ENCODE measurements at regions not wholly inside any gene's neighbourhood (a gene's known extent, or its start where the extent isn't known, plus 50 kb on each side); places are given as distances from the start of the nearest gene placed in this dataset.
A peak's percentile ranks its signal among the peaks of the same experiment; 100 is the strongest.
"Not testable (repeated sequence)": the region's sequence is repeated elsewhere in the genome, so short reads cannot be mapped to it uniquely, and the experiment has no call there.

DNA sequence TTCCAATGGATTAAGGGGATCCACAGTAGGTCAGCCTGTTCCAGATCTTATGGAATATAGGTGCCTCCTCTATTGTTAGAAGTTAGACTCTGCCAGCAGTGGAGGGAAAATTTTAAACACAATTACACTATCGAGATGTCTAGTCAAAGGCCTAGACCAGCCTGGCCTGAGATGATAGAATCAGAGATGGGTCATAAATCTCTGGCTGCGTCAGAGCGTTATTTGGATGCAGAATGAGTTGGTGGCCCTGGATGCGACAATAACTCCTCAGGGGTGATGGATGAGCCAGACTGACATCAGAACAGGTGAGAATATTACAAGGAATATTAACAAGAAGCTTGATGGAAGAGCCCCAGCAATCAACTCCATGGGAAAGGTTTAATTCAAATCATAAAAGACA, 149.3 kb upstream of the TCF4 start:
- FAIRE-seq, result no peak
- no peak for DNase-seq (ENCODE audit: insufficient read length)
- TF ChIP-seq POLR2AphosphoS5 (IDR thresholded peaks at IDR 0.05; ENCODE audit: low read depth, low read length) (no peak), TAF1 (IDR thresholded peaks at IDR 0.05; ENCODE audit: borderline replicate concordance, low read depth, low read length) (no peak), POLR2A (IDR thresholded peaks at IDR 0.05; ENCODE audit: low read depth, low read length) (no peak)

DNA sequence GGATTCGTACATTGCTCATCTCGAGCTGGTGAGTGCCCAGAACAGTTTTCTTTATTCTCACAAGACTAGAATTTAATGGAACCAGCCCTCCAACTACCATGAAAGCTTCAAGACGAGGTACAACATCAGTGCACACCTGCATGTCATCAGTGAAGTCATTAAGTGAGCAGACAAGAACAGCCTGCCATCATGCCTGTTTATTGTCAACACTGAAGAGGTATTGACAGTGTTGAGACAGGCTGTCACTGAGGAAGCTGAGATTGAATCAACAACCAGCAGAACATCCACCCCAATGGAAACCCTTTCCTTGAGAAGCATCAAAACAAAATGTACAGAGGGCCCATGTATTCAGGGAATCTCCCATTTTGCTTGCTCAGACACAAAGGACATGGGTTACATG, 148.0 kb upstream of the TCF4 start:
- no peak for FAIRE-seq
- DNase-seq (ENCODE audit: insufficient read length), result no peak
- no peak for TF ChIP-seq POLR2AphosphoS5 (IDR thresholded peaks at IDR 0.05; ENCODE audit: low read depth, low read length)
- TF ChIP-seq TAF1 (IDR thresholded peaks at IDR 0.05; ENCODE audit: borderline replicate concordance, low read depth, low read length), result no peak
- TF ChIP-seq POLR2A (IDR thresholded peaks at IDR 0.05; ENCODE audit: low read depth, low read length), result no peak

DNA sequence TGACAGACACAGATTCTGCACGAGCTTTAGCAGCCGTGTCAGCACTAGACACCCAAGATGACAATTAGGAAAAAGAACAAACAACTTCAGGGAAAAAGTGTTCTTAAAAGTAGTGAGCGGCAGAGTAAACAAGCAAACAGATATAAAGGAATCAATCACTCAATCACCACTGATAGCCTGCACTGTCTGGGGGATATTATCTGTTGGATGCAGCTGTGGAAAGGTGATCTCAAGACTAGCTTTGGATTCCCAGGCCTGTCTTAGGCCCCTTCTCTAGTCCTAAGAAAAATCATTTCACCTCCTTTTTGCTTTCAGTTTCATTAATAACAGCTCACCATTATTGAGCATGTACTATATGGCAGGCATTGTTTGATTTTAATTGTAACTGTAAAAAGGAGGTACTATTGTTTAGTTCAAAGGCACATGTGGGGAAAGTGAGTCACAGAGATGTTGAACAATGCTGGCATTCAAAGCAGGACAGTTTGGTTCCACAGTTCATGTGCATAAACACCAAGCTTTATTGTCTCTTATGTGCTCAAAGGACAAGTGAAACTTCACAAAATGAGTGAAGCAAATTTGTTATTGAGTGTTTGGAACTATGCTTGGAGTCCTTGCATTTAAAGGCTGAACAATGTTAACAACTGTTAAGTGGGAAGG, 147.3 kb upstream of the TCF4 start:
- DNase-seq (ENCODE audit: insufficient read length) (no peak), FAIRE-seq (no peak)

DNA sequence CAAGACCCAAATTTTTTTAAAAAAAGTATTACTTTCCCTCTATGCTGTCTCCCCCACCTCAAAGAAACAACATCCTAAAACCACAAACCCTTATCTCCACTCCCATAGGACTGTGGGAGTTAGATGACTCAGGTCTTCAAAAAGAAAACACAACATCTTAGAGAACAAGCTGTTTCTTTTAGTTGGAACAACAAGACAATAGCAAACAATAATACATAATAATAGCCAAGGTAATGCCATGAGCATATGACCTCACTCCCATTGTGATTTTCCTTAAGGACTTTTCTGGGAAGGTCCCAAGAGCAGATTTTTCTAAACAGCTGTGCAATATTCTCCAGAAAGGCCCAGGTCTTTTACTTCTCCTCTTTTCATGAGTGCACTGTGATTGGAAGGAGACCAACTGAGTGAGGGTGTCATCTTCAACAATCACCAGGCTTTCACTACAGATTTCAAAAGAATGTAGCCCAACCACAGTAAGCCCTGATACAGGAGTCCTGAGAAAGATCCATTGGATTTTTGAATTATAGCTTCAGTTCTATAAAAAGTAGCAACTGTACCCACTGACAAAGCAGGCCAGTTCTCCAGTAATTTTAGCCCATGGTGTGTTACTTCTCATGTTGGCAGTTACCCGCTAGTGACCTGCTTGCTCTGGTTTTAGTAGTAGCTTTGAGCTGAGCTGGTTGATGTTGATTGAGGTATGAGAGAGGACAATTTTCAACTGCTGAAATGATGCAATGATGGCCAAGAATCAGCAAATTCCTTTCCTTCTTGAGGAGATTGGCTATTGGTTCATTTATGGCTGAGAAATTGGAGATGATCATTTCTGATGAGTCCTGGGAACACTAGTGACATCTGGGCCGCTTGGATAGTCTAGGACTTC, 144.5 kb upstream of the TCF4 start:
- DNase-seq (ENCODE audit: insufficient read length), result no peak
- FAIRE-seq, result no peak
- TF ChIP-seq POLR2AphosphoS5 (IDR thresholded peaks at IDR 0.05; ENCODE audit: low read depth, low read length), result no peak
- TF ChIP-seq TAF1 (IDR thresholded peaks at IDR 0.05; ENCODE audit: borderline replicate concordance, low read depth, low read length), result no peak
- TF ChIP-seq POLR2A (IDR thresholded peaks at IDR 0.05; ENCODE audit: low read depth, low read length), result no peak

More for the DNA sequence above, 147.3 kb upstream of the TCF4 start:
- TF ChIP-seq POLR2A (IDR thresholded peaks at IDR 0.05; ENCODE audit: low read depth, low read length) (no peak), TAF1 (IDR thresholded peaks at IDR 0.05; ENCODE audit: borderline replicate concordance, low read depth, low read length) (no peak), POLR2AphosphoS5 (IDR thresholded peaks at IDR 0.05; ENCODE audit: low read depth, low read length) (no peak)

DNA sequence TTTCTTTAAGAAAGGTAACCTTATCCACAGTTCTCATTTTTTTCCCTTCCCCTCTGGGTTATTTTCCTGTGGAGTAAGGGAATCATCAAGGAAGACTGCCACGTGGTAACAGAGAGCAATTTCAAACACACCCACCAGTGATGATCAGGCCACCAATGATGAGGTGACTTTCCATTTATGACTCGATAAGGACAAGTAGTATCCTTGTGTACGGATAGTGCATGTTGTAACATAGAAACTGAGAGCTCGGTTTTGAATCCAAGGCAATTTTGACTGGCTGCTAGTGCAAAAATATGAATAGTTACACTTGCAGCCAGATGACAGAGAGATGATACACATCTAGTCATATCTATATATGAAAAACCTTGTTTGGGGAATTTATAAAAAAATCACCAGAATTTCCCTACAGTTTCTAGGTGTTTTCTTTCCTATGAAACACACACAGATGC, 143.6 kb upstream of the TCF4 start:
- DNase-seq (ENCODE audit: insufficient read length) (no peak), FAIRE-seq (no peak)
- TF ChIP-seq POLR2A (IDR thresholded peaks at IDR 0.05; ENCODE audit: low read depth, low read length) (no peak), TAF1 (IDR thresholded peaks at IDR 0.05; ENCODE audit: borderline replicate concordance, low read depth, low read length) (no peak), POLR2AphosphoS5 (IDR thresholded peaks at IDR 0.05; ENCODE audit: low read depth, low read length) (no peak)

DNA sequence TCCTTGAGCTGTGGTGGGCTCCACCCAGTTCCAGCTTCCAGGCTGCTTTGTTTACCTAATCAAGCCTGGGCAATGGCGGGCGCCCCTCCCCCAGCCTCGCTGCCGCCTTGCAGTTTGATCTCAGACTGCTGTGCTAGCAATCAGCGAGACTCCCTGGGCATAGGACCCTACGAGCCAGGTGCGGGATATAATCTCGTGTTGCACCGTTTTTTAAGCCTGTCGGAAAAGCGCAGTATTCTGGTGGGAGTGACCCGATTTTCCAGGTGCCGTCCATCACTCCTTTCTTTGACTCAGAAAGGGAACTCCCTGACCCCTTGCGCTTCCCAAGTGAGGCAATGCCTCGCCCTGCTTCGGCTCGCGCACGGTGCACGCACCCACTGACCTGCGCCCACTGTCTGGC, 133.0 kb upstream of the TCF4 start:
- DNase-seq (ENCODE audit: insufficient read length); FAIRE-seq: not testable (repeated sequence)

DNA sequence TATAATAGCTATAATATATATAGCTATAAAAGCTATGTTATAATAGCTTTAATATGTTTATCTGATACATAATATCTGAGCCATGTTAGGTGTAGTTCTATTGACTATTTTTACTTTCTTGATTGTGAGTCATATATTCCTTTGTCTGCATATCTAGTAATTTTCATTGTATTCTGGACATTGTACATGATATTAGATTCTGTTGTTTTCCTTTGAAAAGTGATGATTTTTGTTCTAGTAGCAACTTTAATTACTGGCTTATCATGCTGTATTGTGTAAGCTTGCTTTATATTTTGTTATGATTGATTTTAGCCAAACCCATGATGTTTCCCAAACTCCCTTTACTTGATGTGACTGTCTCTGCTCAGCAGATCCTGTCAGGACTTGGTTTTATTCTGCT, 125.7 kb upstream of the TCF4 start:
- DNase-seq (ENCODE audit: insufficient read length) (no peak), FAIRE-seq (no peak)
- TF ChIP-seq POLR2A (IDR thresholded peaks at IDR 0.05; ENCODE audit: low read depth, low read length) (no peak), TAF1 (IDR thresholded peaks at IDR 0.05; ENCODE audit: borderline replicate concordance, low read depth, low read length) (no peak), POLR2AphosphoS5 (IDR thresholded peaks at IDR 0.05; ENCODE audit: low read depth, low read length) (no peak)

DNA sequence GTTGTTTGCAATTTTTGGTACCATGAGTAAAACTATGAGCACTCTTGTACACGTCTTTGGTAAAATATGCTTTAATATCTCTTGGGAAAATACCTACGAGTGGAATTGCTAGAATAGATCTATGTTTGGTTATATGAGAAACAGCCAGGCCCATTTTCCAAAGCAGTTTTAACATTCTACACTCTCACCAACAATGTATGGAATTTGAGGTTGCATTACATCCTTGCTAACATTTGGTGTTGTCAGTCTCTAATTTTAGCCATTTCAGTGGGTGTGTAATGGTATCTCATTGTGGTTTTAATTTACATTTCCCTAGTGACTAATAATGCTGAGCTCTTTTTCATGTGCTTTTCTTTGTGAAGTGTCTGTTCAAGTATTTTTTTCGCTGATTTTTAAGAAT, 118.9 kb upstream of the TCF4 start:
- DNase-seq (ENCODE audit: insufficient read length) (no peak), FAIRE-seq (no peak)
- TF ChIP-seq POLR2A (IDR thresholded peaks at IDR 0.05; ENCODE audit: low read depth, low read length), result no peak
- no peak for TF ChIP-seq POLR2AphosphoS5 (IDR thresholded peaks at IDR 0.05; ENCODE audit: low read depth, low read length)
- no peak for TF ChIP-seq TAF1 (IDR thresholded peaks at IDR 0.05; ENCODE audit: borderline replicate concordance, low read depth, low read length)

DNA sequence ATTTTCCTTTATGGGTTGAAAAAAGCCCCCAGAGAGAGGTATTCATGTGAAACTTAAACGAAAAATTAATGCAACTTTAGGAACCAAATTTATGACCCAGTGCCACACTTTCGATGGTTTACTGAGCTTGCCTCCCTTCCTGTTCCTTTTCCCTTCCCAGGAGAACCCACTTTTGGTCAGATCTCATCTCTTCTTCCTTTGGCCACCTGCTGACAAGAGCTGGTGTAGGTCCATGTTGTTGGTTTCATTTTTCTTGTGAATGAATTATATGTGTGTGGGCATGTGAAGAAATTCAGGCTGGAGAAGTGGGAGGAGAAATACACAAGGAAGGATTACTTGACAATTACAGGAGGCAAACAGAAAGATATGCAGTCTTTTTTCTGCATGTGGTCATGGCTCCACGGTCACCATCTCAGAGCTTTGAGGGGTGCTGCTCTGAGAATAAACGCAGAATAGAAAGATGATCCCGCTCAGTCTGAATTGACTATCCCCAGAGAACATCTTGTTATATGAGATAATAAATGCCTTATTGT, 111.3 kb upstream of the TCF4 start:
- TF ChIP-seq POLR2A (IDR thresholded peaks at IDR 0.05; ENCODE audit: low read depth, low read length), result no peak
- no peak for TF ChIP-seq POLR2AphosphoS5 (IDR thresholded peaks at IDR 0.05; ENCODE audit: low read depth, low read length)
- no peak for TF ChIP-seq TAF1 (IDR thresholded peaks at IDR 0.05; ENCODE audit: borderline replicate concordance, low read depth, low read length)
- FAIRE-seq, result no peak

DNA sequence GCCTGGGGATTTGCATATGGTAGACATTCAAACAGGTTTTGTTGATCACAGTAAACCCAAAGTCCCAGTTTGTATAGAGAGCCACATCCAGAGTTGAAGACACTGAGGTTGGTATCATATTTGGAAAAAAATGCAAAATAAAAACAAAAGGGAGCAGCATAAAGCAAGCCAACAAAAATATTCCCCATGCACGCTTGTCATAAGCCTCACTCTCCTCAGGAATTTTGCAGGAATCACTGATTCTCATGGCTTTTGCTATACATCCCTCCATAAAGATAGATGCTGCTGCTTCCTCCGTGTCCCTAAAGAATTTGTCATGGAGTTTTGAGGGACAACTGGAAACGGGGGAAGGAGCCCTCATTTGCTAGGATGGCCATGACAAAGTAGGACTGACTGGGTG, 108.8 kb upstream of the TCF4 start:
- FAIRE-seq (no peak), DNase-seq (ENCODE audit: insufficient read length) (no peak)
- TF ChIP-seq POLR2A (IDR thresholded peaks at IDR 0.05; ENCODE audit: low read depth, low read length), result no peak
- no peak for TF ChIP-seq TAF1 (IDR thresholded peaks at IDR 0.05; ENCODE audit: borderline replicate concordance, low read depth, low read length)
- TF ChIP-seq POLR2AphosphoS5 (IDR thresholded peaks at IDR 0.05; ENCODE audit: low read depth, low read length), result no peak

More for the DNA sequence above, 111.3 kb upstream of the TCF4 start:
- DNase-seq (ENCODE audit: insufficient read length), result no peak

DNA sequence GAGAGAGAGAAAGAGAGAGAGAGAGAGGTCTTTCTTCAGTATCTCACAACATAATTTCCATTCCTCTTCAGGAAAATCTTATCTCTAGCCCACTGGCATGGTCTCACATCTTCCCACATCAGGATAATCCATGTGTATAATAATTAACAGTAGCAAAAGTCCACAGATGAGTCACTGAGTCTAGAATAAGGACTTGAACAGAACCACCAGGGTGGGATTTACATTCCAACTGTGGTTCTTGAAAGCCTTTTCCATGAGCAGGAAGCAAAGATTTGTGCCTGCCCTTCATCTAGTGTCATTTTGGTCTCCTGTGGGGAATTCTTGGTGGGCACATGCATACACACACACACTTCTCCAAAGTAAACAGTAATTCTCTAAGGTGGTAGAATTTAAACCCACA, 107.1 kb upstream of the TCF4 start:
- no peak for TF ChIP-seq POLR2A (IDR thresholded peaks at IDR 0.05; ENCODE audit: low read depth, low read length)
- no peak for TF ChIP-seq POLR2AphosphoS5 (IDR thresholded peaks at IDR 0.05; ENCODE audit: low read depth, low read length)
- TF ChIP-seq TAF1 (IDR thresholded peaks at IDR 0.05; ENCODE audit: borderline replicate concordance, low read depth, low read length), result no peak
- DNase-seq (ENCODE audit: insufficient read length) (no peak), FAIRE-seq (no peak)

DNA sequence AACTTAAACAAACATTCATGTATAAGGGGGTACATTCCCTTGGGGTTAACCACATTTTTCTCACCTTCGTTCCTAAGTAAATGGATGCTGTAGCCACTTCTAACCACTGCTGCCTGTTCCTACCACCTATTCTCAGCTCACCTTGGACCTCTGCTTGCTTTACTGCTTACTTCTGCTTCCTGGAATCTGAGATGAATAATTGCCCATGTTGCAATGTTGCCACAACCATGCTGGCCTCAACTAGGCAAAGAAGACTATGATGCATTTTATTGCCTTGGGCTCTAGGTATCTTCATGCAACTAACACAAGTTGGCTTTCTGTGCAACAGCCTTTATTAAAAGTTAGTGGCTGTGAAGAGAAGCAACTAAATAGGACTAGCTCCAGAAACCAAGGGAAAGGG, 106.3 kb upstream of the TCF4 start:
- no peak for DNase-seq (ENCODE audit: insufficient read length)
- TF ChIP-seq POLR2A (IDR thresholded peaks at IDR 0.05; ENCODE audit: low read depth, low read length) (no peak), POLR2AphosphoS5 (IDR thresholded peaks at IDR 0.05; ENCODE audit: low read depth, low read length) (no peak), TAF1 (IDR thresholded peaks at IDR 0.05; ENCODE audit: borderline replicate concordance, low read depth, low read length) (no peak)
- peak; percentile 48 for FAIRE-seq

Measured in GM12892 (cell line).